NCI-H524 (cell line): ENCODE measurements at regions not wholly inside any gene's neighbourhood (a gene's known extent, or its start where the extent isn't known, plus 50 kb on each side); places are given as distances from the start of the nearest gene placed in this dataset.

Experiments
- DNase-seq, 2 experiments: peaks; one replicate each; lab custom pipeline; 2025; lab: John Stamatoyannopoulos, UW

- DNase-seq, result no peak
These were observed 59.6 kb upstream of the PPARA start for GRCh38 chr22:46090631-46091201.

GRCh38 chr22:46091277-46091977 lies 58.9 kb upstream of the PPARA start:
- DNase-seq, result no peak

- DNase-seq, result no peak
These were observed 58.3 kb upstream of the PPARA start for GRCh38 chr22:46092011-46092410.

GRCh38 chr22:46092670-46093410 lies 57.5 kb upstream of the PPARA start:
- DNase-seq, result no peak

GRCh38 chr22:46093796-46094195 lies 56.5 kb upstream of the PPARA start:
- no peak for DNase-seq

GRCh38 chr22:46094676-46095075 lies 55.6 kb upstream of the PPARA start:
- no peak for DNase-seq

- no peak for DNase-seq
These were observed 54.3 kb upstream of the PPARA start for GRCh38 chr22:46096051-46096450.

- DNase-seq, result no peak
These were observed 53.6 kb upstream of the PPARA start for GRCh38 chr22:46096706-46097230.

GRCh38 chr22:46097268-46097900 lies 52.9 kb upstream of the PPARA start:
- no peak for DNase-seq

- no peak for DNase-seq
These were observed 51.5 kb upstream of the PPARA start for GRCh38 chr22:46098525-46099475.

GRCh38 chr22:46099740-46100139 lies 50.6 kb upstream of the PPARA start:
- no peak for DNase-seq

GRCh38 chr22:46100401-46101105 lies 49.8 kb upstream of the PPARA start:
- DNase-seq, result no peak
